Karpas-422 (cell line): ENCODE measurements at regions not wholly inside any gene's neighbourhood (a gene's known extent, or its start where the extent isn't known, plus 50 kb on each side); places are given as distances from the start of the nearest gene placed in this dataset.
"Not testable (repeated sequence)": the region's sequence is repeated elsewhere in the genome, so short reads cannot be mapped to it uniquely, and the experiment has no call there.

ENCODE experiments used
- DNase-seq: peaks from one replicate; pipeline ENCODE4 v3.0.0-alpha.2; 2015
- H2AFZ ChIP-seq: fragments of 200-600 bp; sonication (generic); 2 replicates; pipeline ENCODE4 v1.6.1; 2014; ENCODE audit warnings: antibody characterized with exemption, low read length, mixed read lengths
- H3K27ac ChIP-seq: fragments of 200-600 bp; sonication (generic); 2 replicates; pipeline ENCODE4 v1.5.1; 2014; ENCODE audit warnings: mild to moderate bottlenecking, low read length, moderate library complexity
- H3K27me3 ChIP-seq: fragments of 200-600 bp; sonication (generic); 2 replicates; pipeline ENCODE4 v1.6.1; 2014; ENCODE audit warnings: low read length, mixed read lengths
- H3K36me3 ChIP-seq: fragments of 200-600 bp; sonication (generic); 2 replicates; pipeline ENCODE4 v1.6.1; 2014; ENCODE audit warnings: low read length, mixed read lengths; ENCODE audit not compliant: insufficient read depth
- H3K4me1 ChIP-seq: fragments of 200-600 bp; sonication (generic); 2 replicates; pipeline ENCODE4 v1.6.1; 2014; ENCODE audit warnings: mild to moderate bottlenecking, low read length, mixed read lengths
- H3K4me2 ChIP-seq: fragments of 200-600 bp; sonication (generic); 2 replicates; pipeline ENCODE4 v1.6.1; 2014; ENCODE audit warnings: low read length, low read depth, mild to moderate bottlenecking; ENCODE audit not compliant: poor library complexity, severe bottlenecking
- H3K4me3 ChIP-seq: fragments of 200-600 bp; sonication (generic); 2 replicates; pipeline ENCODE4 v1.5.1; 2014; ENCODE audit warnings: mild to moderate bottlenecking, antibody characterized with exemption, low read length, mixed read lengths
- H3K79me2 ChIP-seq: fragments of 200-600 bp; sonication (generic); 2 replicates; pipeline ENCODE4 v1.6.1; 2014; ENCODE audit warnings: mild to moderate bottlenecking, low read length, mixed read lengths
- H3K9ac ChIP-seq: fragments of 200-600 bp; sonication (generic); 2 replicates; pipeline ENCODE4 v1.6.0; 2014; ENCODE audit warnings: low read length
- H3K9me2 ChIP-seq: fragments of 200-600 bp; sonication (generic), shearing (Covaris generic); replicated peaks from 2 replicates; pipeline ENCODE4 v1.6.0; 2014; ENCODE audit warnings: mild to moderate bottlenecking, low read length, moderate library complexity; ENCODE audit not compliant: insufficient read depth
- H3K9me3 ChIP-seq: fragments of 300-700, 200-600 bp; sonication (generic); 2 replicates; pipeline ENCODE4 v1.6.1; 2014; ENCODE audit warnings: low read length, mixed read lengths
- H4K20me1 ChIP-seq: fragments of 200-600 bp; sonication (generic); 2 replicates; pipeline ENCODE4 v1.6.1; 2014; ENCODE audit warnings: mild to moderate bottlenecking, antibody characterized with exemption, low read length, low read depth; ENCODE audit not compliant: insufficient read depth

DNA sequence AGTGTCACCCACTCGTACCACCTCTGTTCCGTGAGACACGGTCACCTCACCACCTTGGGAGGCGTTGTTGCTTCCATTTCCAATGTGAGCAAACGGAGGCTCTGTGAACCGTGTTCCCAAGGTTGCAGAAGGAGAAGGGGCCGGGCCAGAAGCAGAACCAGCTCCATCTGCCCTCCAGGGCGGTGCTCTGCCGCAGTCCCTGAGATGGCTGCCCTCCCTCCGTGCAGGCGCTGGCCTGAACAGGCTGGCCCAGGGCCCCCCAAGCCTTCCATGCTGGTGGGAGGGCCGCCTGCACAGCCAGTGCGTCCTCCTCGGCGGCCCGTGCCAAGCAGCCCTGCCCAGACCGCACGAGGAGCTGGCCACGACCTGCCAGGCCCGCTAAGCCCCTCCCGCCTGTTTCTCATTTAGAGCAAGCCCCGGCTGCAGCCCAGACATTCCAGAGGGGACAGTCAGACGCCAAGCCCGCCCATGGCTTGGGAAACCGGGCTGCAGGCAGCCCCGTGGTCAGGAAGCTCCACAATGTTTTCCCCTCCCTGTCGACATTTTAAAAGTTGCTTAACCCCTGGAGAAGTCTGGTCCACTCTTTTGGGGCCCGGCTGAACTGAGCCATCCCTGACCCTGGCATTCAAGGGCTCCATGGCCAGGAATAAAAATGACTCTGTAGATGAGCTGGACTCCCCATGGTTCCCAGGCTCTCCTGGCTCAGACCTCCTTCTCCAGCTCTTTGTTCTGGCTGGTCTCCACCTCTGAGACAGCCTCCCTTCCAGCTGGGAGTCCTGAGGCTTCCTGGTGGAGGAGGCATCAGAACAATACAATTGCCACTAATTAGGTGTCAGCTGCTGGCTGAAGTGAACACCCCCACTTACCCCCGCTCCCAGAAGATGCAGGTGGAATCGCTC lies 236.0 kb downstream of the BCL11B start:
- H3K9me2 ChIP-seq: no peaks in the 10 kb centered on the region
- no peaks in the 10 kb centered on the region for H3K4me1 ChIP-seq
- no peak overlapping the region for H3K9ac ChIP-seq
- no peak overlapping the region for H3K4me2 ChIP-seq
- DNase-seq: no peak
- no peaks in the 10 kb centered on the region for H4K20me1 ChIP-seq
- H3K27me3 ChIP-seq: no peaks in the 10 kb centered on the region
- H3K36me3 ChIP-seq: no peaks in the 10 kb centered on the region
- H3K9me3 ChIP-seq: no peaks in the 10 kb centered on the region; the same call in 1 of the 2 replicates
- H2AFZ ChIP-seq: no peak overlapping the region
- no peak overlapping the region for H3K4me3 ChIP-seq
- no peak overlapping the region for H3K27ac ChIP-seq
- no peaks in the 10 kb centered on the region for H3K79me2 ChIP-seq

DNA sequence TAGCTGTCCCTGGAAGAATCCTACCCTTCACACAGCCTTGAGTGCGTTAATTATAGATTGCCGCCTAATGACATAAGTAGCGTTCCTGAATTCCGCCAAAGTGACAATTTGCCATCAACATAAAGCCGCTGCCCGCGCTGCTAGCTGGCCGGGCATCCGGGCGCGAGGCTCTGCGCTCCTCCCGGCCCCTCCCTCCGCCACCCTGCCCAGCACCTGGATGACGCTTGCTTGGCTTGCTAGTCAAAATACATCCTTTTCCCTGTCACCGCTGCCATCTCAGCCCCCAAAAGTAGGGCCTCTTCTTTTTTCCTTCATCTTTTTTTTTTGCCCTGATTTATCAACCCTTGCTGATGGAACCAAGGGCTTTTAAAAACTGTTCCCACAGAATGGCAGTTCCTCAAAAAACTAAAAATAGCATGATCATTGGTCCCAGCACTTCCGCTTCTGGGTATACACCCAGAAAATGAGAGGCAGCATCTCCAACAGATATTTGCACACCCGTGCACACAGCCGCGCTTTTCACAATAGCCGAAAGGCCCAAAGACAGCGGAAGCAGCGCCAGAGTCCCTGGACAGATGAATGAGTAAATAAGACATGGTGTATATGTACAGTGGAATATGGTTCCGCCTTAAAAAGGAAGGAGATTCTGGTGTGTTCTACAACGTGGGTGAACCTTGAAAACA lies 235.2 kb downstream of the BCL11B start:
- no peak for DNase-seq
- no peaks in the 10 kb centered on the region for H4K20me1 ChIP-seq
- H2AFZ ChIP-seq: no peak overlapping the region
- no peaks in the 10 kb centered on the region for H3K9me2 ChIP-seq
- no peaks in the 10 kb centered on the region; the same call in 1 of the 2 replicates for H3K9me3 ChIP-seq
- H3K9ac ChIP-seq: no peak overlapping the region
- H3K4me2 ChIP-seq: no peak overlapping the region
- H3K79me2 ChIP-seq: no peaks in the 10 kb centered on the region
- H3K4me3 ChIP-seq: no peak overlapping the region
- H3K27ac ChIP-seq: no peak overlapping the region
- H3K27me3 ChIP-seq: no peaks in the 10 kb centered on the region
- H3K4me1 ChIP-seq: no peaks in the 10 kb centered on the region
- H3K36me3 ChIP-seq: no peaks in the 10 kb centered on the region

GRCh38 chr14:99037326-99037725 lies 234.7 kb downstream of the BCL11B start:
- not testable (repeated sequence) for H3K36me3 ChIP-seq

DNA sequence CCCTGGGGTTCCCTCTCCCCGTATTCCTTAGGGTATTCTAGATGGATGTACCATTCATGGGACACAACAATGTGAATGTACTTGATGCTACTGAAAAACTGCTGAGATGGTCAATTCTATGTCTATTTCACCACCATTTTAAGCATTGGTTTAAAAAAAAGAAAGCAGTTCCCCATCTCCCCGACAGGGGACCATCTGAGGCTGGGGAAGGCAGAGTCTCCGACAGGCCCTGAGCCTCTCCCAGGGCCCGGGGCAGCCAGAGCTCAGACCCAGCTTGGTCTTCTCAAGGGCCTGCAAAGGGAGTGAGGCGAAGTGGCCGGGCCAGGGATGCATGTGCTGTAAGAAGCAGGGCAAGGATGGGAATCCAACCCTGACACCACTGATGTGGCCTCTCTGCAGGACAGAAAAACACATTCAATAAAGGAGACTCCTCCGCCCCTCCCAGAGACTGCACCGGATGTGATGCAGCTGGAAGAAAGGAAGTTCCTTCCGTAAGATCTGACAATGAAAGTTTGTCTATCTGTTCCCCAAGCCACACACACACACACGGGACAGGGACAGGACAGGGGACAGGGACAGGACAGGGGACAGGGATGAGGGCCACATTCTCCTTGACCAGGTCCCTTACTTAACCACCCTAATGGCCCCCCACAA lies 234.1 kb downstream of the BCL11B start:
- Histone ChIP-seq H3K27ac (no peak overlapping the region), H3K27me3 (no peaks in the 10 kb centered on the region), H4K20me1 (no peaks in the 10 kb centered on the region), H3K4me3 (no peak overlapping the region), H3K9me3 (no peaks in the 10 kb centered on the region; the same call in 1 of the 2 replicates), H3K36me3 (no peaks in the 10 kb centered on the region), H3K9ac (no peak overlapping the region), H3K9me2 (no peaks in the 10 kb centered on the region), H3K79me2 (no peaks in the 10 kb centered on the region), H3K4me1 (no peaks in the 10 kb centered on the region), H3K4me2 (no peak overlapping the region), H2AFZ (no peak overlapping the region)
- peak; percentile 55 for DNase-seq

More at GRCh38 chr14:99037326-99037725, 234.7 kb downstream of the BCL11B start:
- H3K9ac ChIP-seq, H4K20me1 ChIP-seq, DNase-seq, H3K9me3 ChIP-seq, H3K4me3 ChIP-seq, H3K4me2 ChIP-seq, H3K27me3 ChIP-seq, H3K4me1 ChIP-seq, H3K79me2 ChIP-seq, H2AFZ ChIP-seq, H3K9me2 ChIP-seq, H3K27ac ChIP-seq: not testable (repeated sequence)

GRCh38 chr14:99038431-99038820 lies 233.6 kb downstream of the BCL11B start:
- Histone ChIP-seq H3K27ac (no peak overlapping the region), H3K4me2 (no peak overlapping the region), H2AFZ (no peak overlapping the region), H3K36me3 (no peaks in the 10 kb centered on the region), H3K9me2 (no peaks in the 10 kb centered on the region), H4K20me1 (no peaks in the 10 kb centered on the region), H3K27me3 (no peaks in the 10 kb centered on the region), H3K4me1 (no peaks in the 10 kb centered on the region), H3K79me2 (no peaks in the 10 kb centered on the region), H3K9ac (no peak overlapping the region), H3K4me3 (no peak overlapping the region), H3K9me3 (no peaks in the 10 kb centered on the region; the same call in 1 of the 2 replicates)
- no peak for DNase-seq

DNA sequence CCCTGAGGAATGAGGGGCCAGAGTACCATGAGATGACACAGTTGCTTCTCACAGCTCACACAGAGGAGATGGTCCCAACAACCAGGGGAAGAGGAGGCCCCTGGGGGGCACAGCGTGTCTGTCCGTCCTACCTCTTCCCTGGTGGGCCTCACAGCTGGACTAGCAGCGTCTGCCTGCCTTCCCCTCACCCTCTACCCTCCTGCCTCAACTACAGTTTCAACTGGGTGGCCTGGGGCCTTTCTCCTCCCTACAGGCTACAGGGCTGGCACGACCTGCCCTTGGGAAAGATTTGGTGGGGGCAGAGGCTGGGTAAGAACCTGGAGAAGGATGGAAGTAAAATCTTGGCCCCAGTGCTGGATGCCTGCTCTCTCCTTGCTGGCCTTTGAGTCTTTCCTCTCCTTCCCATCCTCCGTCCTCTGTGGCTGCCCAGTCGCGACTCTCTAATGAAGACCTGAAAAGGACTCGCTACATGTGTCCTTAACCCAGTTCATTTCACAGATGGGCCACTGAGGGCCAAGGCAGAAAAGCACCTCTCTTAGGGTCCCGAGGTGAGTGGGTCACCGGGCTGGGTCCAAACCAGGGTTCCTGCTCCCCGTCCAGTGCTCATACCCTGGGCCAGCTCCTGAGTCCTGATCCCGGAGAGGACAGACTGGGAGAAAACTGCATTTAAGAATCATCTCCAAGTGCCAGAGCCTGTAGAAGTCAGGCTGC lies 232.5 kb downstream of the BCL11B start:
- no peaks in the 10 kb centered on the region for H3K4me1 ChIP-seq
- no peak overlapping the region for H3K4me3 ChIP-seq
- no peak overlapping the region for H3K9ac ChIP-seq
- H3K4me2 ChIP-seq: no peak overlapping the region
- no peaks in the 10 kb centered on the region for H3K9me2 ChIP-seq
- no peaks in the 10 kb centered on the region for H3K79me2 ChIP-seq
- H2AFZ ChIP-seq: no peak overlapping the region
- no peak for DNase-seq
- no peak overlapping the region for H3K27ac ChIP-seq
- H4K20me1 ChIP-seq: no peaks in the 10 kb centered on the region
- no peaks in the 10 kb centered on the region for H3K36me3 ChIP-seq
- H3K27me3 ChIP-seq: no peaks in the 10 kb centered on the region
- no peaks in the 10 kb centered on the region; the same call in 1 of the 2 replicates for H3K9me3 ChIP-seq

DNA sequence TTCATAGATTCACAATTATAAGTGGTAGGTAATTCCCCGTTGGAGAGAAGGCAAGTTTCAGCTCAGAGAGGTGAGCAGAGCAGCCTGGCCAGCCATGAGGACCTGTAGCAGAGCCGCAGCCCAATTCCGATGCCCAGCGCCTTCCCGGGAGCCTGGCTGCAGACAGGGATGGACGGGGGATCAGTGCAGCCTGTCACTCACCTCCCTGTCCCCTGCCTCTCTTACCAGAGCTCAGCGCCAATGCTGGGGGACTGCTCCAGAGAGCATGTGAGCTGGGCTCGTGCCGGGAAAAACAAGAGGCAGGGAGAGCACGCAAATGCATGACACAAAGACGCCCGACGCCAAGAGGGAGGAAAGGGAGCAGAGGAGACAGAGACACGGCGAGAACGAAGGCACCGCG lies 231.9 kb downstream of the BCL11B start:
- H4K20me1 ChIP-seq: no peaks in the 10 kb centered on the region
- H2AFZ ChIP-seq: no peak overlapping the region
- H3K4me2 ChIP-seq: no peak overlapping the region
- H3K9me2 ChIP-seq: no peaks in the 10 kb centered on the region
- H3K9ac ChIP-seq: no peak overlapping the region
- no peaks in the 10 kb centered on the region for H3K4me1 ChIP-seq
- H3K79me2 ChIP-seq: no peaks in the 10 kb centered on the region
- DNase-seq: no peak
- H3K36me3 ChIP-seq: no peaks in the 10 kb centered on the region
- H3K9me3 ChIP-seq: no peaks in the 10 kb centered on the region; the same call in 1 of the 2 replicates
- H3K4me3 ChIP-seq: no peak overlapping the region
- H3K27me3 ChIP-seq: no peaks in the 10 kb centered on the region
- no peak overlapping the region for H3K27ac ChIP-seq
